ENCODE measurements at regions not wholly inside any gene's neighbourhood (a gene's known extent, or its start where the extent isn't known, plus 50 kb on each side); places are given as distances from the start of the nearest gene placed in this dataset.

GRCh38 chr1:217249857-217250256 is 381.0 kb downstream of the GPATCH2 start:
- no peak for TF ChIP-seq CTCF (IDR thresholded peaks at IDR 0.05; ENCODE audit: low read depth, low read length)
- no peak for TF ChIP-seq EZH2phosphoT487 (IDR thresholded peaks at IDR 0.05; ENCODE audit: low read depth)

Measured in OCI-LY3 (cell line).